Thyroid gland (tissue), 4 donors: ENCODE measurements at regions not wholly inside any gene's neighbourhood (a gene's known extent, or its start where the extent isn't known, plus 50 kb on each side); places are given as distances from the start of the nearest gene placed in this dataset.

Source experiments
- POLR2A ChIP-seq, 2 donors: fragments of 450-650 bp; IDR thresholded peaks; one replicate each; pipeline ENCODE4 v1.6.1; 2017; ENCODE audit warnings: antibody characterized with exemption in 2 of 2, mild to moderate bottlenecking in 2 of 2, moderate library complexity in 1 of 2
- TF ChIP-seq, protein P1 (sequence below), 6 experiments: fragments of 200-600 bp in 3 of 6; fragments of 450-650 bp in 3 of 6; sonication (generic) in 3 of 6; IDR thresholded peaks; one replicate each; pipeline ENCODE4 v1.5.1; 2016 to 2019; ENCODE audit warnings: antibody characterized with exemption in 6 of 6, mild to moderate bottlenecking in 2 of 6, inconsistent platforms in 1 of 6, moderate library complexity in 1 of 6

DNA sequence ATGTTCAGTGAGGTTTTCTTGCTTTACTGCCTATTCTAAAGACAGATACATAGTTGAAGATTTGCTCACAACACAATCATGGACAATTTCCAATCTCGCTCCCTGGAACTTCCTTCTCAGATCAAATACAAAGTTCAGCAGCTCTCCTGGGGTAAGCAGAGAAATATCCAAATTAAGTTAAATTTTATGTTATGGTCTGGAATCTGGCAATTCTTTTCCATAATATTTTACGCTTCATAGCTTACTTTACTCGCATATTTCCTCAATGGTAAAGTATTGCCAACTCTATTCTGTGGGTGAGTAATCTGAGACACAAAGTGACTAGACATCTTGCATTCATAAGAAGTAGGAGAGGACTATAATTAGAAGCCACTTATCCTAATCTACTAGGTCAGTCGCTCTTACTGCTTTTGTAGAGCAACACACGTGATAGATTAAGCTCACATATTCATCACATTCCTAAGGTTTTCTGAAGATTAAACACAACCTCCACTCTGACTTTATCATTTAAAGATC, 529.4 kb downstream of the CCDC85A start:
- TF ChIP-seq, protein P1, sequence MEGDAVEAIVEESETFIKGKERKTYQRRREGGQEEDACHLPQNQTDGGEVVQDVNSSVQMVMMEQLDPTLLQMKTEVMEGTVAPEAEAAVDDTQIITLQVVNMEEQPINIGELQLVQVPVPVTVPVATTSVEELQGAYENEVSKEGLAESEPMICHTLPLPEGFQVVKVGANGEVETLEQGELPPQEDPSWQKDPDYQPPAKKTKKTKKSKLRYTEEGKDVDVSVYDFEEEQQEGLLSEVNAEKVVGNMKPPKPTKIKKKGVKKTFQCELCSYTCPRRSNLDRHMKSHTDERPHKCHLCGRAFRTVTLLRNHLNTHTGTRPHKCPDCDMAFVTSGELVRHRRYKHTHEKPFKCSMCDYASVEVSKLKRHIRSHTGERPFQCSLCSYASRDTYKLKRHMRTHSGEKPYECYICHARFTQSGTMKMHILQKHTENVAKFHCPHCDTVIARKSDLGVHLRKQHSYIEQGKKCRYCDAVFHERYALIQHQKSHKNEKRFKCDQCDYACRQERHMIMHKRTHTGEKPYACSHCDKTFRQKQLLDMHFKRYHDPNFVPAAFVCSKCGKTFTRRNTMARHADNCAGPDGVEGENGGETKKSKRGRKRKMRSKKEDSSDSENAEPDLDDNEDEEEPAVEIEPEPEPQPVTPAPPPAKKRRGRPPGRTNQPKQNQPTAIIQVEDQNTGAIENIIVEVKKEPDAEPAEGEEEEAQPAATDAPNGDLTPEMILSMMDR (IDR thresholded peaks at IDR 0.05): no peak
- TF ChIP-seq POLR2A (IDR thresholded peaks at IDR 0.05): no peak
